Stimulated activated memory B cell treated with anti-CD40 and anti-IgM and Interleukin-4, amounts not matched to agents 10 μg/mL and 1 μg/mL and 100 μg/mL, for 72 hours (primary cell): ENCODE measurements at regions not wholly inside any gene's neighbourhood (a gene's known extent, or its start where the extent isn't known, plus 50 kb on each side); places are given as distances from the start of the nearest gene placed in this dataset.

Experiments
- ATAC-seq: fragments of 150-1000 bp; cut with Tn5 transposase; 2 replicates; pipeline ENCODE4 v1.10.0; 2021
- H3K27ac Mint-ChIP-seq: one replicate; pipeline ENCODE4 v1.8.0; 2022; ENCODE audit warnings: mild to moderate bottlenecking, mixed read lengths
- H3K27me3 Mint-ChIP-seq: one replicate; pipeline ENCODE4 v1.8.0; 2022; ENCODE audit warnings: mixed read lengths
- H3K36me3 Mint-ChIP-seq: one replicate; pipeline ENCODE4 v1.8.0; 2022; ENCODE audit warnings: mixed read lengths
- H3K4me1 Mint-ChIP-seq: one replicate; pipeline ENCODE4 v1.8.0; 2022; ENCODE audit warnings: mixed read lengths
- H3K4me3 Mint-ChIP-seq: one replicate; pipeline ENCODE4 v1.8.0; 2022; ENCODE audit warnings: mild to moderate bottlenecking, moderate library complexity, mixed read lengths
- H3K9me3 Mint-ChIP-seq: one replicate; pipeline ENCODE4 v1.8.0; 2022; ENCODE audit warnings: mixed read lengths

DNA sequence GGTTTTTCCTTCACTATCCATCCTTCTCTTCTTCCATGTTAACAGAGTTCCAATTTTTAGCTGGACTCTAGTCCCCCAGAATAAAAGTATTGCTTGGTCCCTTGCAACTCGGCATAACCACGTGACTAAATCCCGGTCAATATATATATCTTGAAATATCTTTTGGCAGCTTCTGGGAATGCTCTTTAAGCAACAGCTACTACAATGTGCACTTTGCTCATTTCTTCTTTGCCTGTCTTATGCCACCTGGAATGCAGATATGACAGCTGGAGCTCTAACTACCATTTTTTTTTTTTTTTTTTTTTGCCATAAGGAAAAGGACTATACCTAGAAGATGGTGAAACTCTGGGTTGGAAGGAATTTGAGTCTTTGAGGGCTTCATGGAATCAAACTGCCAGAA lies 82.6 kb downstream of the GCNT4 start:
- H3K4me1 Mint-ChIP-seq: no peaks in the 10 kb centered on the region
- H3K4me3 Mint-ChIP-seq: no peak overlapping the region
- no peak for ATAC-seq
- no peaks in the 10 kb centered on the region for H3K9me3 Mint-ChIP-seq
- H3K27me3 Mint-ChIP-seq: peaks cover 9% of the 10 kb centered on the region
- H3K27ac Mint-ChIP-seq: no peak overlapping the region
- no peaks in the 10 kb centered on the region for H3K36me3 Mint-ChIP-seq

DNA sequence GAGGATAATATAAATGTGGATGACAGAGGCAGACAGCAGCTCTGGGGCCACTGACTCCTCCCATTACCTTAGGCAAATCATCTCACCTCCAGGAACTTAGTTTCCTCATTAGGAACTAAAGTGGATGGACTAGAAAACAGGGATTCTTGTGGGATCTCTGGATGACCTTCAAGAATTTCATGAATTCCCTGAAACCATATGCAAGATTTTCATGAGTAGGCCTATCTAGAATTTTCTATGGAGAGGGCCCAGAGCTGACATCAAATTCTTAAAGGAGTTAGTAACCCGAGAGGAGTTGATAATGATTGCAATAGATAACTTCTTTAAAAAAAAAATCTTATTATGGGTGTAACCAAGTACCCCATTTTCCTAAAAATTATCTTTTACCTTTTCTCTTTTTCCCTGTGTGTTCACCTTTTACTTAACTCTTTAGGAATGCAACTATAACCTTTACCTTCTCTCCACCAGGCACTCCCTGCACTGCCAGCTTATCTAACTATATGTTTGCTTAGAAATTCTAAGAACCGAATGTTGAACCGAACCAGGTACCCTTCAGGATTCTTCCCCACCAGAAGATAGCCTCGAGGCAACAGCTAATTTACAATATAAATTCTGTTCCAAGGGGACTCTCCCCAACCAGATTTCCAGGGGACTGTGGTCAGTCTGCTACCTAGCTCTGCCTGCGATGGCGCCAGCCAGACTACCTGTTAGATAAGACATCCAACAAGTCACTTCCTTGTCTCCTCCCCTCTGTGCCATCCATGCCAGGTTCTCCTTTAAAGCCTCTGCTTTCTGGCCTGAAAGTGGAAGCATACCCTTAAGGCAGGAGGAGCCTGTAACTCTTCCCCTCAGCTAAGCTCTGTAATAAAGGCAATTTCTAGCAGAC lies 86.0 kb downstream of the GCNT4 start:
- H3K4me3 Mint-ChIP-seq: no peak overlapping the region
- no peaks in the 10 kb centered on the region for H3K4me1 Mint-ChIP-seq
- no peak overlapping the region for H3K27ac Mint-ChIP-seq
- ATAC-seq: no peak
- H3K27me3 Mint-ChIP-seq: peaks cover 17% of the 10 kb centered on the region
- no peaks in the 10 kb centered on the region for H3K36me3 Mint-ChIP-seq
- no peaks in the 10 kb centered on the region for H3K9me3 Mint-ChIP-seq

DNA sequence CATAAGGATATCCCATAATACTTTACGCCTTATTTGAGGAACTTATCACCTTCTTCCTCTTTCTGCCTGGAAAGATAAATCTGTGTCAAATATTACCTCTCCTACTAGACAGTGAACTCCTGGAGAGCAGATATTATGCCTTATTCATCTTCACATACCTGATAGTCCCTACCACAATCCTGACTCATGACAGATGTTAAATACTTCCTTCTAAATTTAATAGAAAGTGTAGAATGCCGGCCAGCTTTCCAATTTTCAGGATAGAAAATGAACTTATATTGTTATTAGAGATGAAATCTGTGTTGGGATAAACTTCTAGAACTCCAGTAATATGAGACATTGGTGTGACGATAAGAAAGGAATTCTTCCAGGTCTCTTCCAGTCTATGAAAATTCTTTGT lies 89.0 kb downstream of the GCNT4 start:
- Mint-ChIP-seq H3K27me3 (peaks cover 17% of the 10 kb centered on the region), H3K36me3 (no peaks in the 10 kb centered on the region), H3K9me3 (no peaks in the 10 kb centered on the region), H3K27ac (no peak overlapping the region), H3K4me1 (no peaks in the 10 kb centered on the region), H3K4me3 (no peak overlapping the region)
- ATAC-seq: no peak

DNA sequence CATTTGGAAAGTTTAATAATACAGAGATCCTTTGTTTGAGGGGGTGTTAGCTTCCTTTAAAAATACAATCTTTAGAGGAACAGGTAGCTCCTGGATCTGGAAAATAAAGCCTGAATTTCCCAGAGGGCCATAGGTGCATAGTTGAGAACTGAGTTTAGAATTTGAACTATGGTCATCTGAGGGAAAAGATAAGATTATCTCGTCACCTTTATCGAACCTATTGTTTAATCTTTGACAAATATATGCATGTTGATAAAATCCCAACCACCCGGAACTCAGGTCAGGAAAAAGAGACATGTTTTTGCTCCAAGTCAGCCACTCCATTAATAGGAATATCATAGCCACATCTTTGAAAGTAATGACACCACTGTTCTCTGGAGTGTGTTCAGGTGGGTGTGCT lies 91.7 kb upstream of the FAM169A start:
- no peak for ATAC-seq
- Mint-ChIP-seq H3K9me3 (no peaks in the 10 kb centered on the region), H3K4me3 (no peak overlapping the region), H3K4me1 (no peaks in the 10 kb centered on the region), H3K27ac (no peak overlapping the region), H3K36me3 (no peaks in the 10 kb centered on the region), H3K27me3 (no peaks in the 10 kb centered on the region)

DNA sequence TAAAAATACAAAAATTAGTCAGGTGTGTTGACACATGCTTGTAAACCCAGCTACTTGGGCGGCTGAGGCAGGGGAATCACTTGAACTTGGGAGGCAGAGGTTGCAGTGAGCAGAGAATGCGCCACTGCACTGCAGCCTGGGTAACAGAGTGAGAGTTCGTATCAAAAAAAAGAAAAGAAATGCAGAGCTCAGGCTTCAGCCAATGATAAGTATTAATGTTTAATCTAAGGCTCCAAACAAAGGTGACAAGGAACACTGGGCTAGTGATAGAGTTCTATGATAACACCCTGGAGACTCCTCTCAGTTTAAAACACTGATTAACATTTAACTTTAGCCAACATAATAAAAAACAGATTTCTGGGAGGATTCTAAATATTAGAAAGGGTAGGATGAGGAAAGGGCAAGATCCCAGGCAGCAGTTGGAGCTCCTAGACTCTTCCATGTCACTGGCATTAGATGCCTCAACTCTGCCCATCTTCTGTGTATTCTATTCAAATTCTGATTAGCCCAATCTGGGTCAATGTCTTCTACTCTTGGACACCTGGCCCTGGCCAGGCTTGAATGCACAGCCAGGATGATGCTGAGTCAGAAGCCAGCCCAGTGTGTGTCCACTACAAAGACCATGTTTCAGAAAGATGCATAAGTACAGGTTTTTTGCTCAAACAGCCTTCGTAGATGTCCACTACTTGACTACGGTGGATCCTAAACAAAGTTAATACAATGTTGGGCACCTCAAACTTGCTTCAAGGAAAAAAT lies 91.0 kb upstream of the FAM169A start:
- Mint-ChIP-seq H3K4me1 (no peaks in the 10 kb centered on the region), H3K9me3 (no peaks in the 10 kb centered on the region), H3K27me3 (no peaks in the 10 kb centered on the region), H3K4me3 (no peak overlapping the region), H3K27ac (no peak overlapping the region), H3K36me3 (no peaks in the 10 kb centered on the region)
- ATAC-seq: peak; percentile 14

DNA sequence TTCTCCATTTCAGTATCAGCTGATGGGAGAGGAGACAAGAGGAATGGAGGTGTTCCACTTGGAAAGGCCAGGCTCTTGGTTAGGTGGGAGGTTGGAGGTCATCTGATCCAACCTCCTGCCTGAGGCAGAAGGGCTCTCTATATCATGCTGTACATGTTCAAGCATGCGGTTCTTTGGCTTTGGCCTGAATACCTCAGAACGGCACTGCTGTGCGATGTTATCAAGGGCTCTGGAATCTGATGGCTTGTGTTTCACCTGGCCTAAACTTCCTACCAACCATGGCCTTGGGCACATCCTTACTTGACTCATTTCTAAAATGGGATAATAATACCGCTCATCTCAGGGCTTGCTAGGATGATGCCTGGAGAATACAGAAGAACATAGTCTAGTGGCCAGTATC lies 90.1 kb upstream of the FAM169A start:
- H3K9me3 Mint-ChIP-seq: no peaks in the 10 kb centered on the region

DNA sequence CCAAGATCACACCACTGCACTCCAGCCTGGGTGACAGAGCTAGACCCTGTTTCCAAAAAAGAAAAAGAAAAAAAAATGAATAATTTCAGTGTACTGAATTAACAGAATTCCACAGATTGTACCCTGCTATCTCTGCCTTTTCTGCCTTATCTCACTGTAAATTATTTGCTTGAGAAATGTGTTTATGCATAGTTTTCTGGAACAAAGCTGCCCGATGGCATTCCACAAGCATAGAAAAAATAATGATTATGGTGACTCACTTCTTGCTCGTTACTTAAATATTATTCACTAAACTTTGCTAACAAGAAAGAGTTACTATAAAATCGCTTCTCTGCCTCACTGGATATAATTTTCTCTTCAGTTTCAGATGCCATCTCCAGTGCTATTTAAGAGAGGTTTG lies 88.7 kb upstream of the FAM169A start:
- no peak overlapping the region for H3K27ac Mint-ChIP-seq
- no peaks in the 10 kb centered on the region for H3K4me1 Mint-ChIP-seq
- peaks cover 3% of the 10 kb centered on the region for H3K9me3 Mint-ChIP-seq
- peaks cover 14% of the 10 kb centered on the region for H3K27me3 Mint-ChIP-seq
- no peaks in the 10 kb centered on the region for H3K36me3 Mint-ChIP-seq
- ATAC-seq: no peak
- no peak overlapping the region for H3K4me3 Mint-ChIP-seq

More for the DNA sequence above, 90.1 kb upstream of the FAM169A start:
- Mint-ChIP-seq H3K27me3 (peaks cover under 1% of the 10 kb centered on the region), H3K4me3 (no peak overlapping the region), H3K36me3 (no peaks in the 10 kb centered on the region), H3K27ac (no peak overlapping the region), H3K4me1 (no peaks in the 10 kb centered on the region)
- no peak for ATAC-seq

DNA sequence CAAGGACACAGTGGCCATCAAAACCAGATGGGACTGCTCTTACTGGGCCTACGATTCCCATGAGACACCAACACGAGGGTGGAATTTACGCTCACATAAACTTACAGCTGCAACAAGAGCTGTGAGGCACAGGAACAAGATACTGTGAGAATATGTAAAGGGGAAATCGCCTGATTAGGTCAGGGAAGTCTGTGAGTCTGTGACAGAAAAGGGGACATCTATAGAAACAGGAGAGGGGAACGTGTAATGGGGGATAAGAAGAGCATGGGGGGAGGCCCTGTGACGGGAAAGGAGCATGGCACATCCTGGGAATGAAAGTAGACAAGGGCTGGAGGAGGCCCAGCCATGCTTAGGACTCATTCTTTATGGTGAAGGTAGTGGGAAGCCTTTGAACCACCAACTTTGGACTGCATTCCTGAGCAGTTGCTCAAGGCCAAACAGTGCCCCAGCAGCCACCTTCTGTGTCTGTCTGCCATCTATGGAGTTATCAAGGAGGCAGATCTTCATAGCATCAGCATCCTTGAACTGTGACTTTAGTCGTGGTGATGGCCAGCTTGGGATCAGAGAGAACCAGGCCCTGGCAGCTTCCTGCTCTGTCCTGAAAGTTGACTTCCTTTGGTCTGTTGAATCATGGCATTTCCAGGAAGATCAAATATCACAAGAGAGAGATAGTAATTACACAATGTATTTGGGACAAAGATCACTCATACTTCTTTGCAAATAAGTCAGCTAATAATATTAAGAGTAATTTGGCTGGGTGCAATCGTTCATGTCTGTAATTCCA lies 87.9 kb upstream of the FAM169A start:
- no peak overlapping the region for H3K4me3 Mint-ChIP-seq
- H3K27ac Mint-ChIP-seq: no peak overlapping the region
- H3K27me3 Mint-ChIP-seq: peaks cover 15% of the 10 kb centered on the region
- no peaks in the 10 kb centered on the region for H3K4me1 Mint-ChIP-seq
- no peaks in the 10 kb centered on the region for H3K36me3 Mint-ChIP-seq
- no peak for ATAC-seq
- peaks cover 3% of the 10 kb centered on the region for H3K9me3 Mint-ChIP-seq

DNA sequence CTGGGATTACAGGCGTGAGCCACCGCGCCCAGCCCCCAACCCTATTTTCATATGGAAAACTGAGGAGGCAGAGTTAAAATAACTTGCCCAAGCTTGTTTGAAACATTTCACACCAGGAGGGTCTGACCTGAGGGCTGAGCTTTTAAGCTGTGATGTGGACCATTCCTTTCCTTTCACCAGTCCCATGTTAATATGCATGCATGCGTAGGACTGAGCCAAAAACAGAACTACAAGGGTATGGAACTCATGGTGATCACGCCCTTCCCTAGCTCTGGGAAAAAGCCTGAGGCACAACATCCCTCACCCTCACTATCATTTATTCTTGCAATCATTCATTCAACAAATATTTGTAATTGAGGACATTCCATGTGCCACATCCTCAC lies 87.4 kb upstream of the FAM169A start:
- H3K4me1 Mint-ChIP-seq: no peaks in the 10 kb centered on the region
- H3K36me3 Mint-ChIP-seq: no peaks in the 10 kb centered on the region
- no peak for ATAC-seq
- H3K9me3 Mint-ChIP-seq: peaks cover 3% of the 10 kb centered on the region
- no peak overlapping the region for H3K27ac Mint-ChIP-seq
- H3K4me3 Mint-ChIP-seq: no peak overlapping the region
- H3K27me3 Mint-ChIP-seq: peaks cover 15% of the 10 kb centered on the region

DNA sequence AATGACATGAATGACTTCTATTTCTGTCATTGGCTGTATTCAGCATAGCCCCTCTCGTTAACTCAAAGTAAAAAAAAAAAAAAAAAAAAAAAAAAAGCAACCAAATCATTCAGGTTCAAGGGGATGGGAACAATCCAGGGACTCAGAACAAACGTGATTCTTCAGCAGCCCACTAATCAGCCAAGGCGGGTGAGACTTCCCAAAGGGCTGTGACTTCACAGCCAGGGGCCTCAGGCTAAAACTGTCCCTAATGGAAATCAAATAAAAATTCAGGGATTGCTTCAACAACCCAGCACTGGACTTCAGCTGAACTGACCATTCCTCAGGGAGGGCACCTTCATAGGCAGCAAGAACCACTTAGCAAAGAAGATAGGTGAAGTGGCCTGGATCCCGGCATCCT lies 86.2 kb upstream of the FAM169A start:
- Mint-ChIP-seq H3K27ac (no peak overlapping the region), H3K4me1 (no peaks in the 10 kb centered on the region), H3K36me3 (no peaks in the 10 kb centered on the region), H3K27me3 (peaks cover 15% of the 10 kb centered on the region), H3K4me3 (no peak overlapping the region), H3K9me3 (peaks cover 3% of the 10 kb centered on the region)
- no peak for ATAC-seq

DNA sequence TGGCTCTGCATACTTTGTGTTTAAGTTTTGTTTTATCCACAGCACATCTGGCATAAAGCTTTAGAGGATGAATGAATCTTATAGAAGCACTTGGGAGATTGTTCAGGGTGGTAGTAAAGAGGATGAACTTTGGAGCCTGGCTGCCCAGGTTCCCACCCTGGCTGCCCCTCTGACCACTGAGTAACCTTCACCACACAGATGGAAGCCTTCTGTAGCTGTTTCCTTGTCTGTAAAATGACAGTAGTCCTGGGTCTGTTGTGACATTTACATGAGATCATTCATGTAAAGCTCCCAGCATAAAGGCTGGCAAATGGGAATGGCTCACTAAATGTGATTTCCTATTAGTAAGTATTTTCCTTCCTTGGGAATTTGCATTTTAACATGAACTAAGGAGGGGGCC lies 85.7 kb upstream of the FAM169A start:
- H3K4me1 Mint-ChIP-seq: no peaks in the 10 kb centered on the region

DNA sequence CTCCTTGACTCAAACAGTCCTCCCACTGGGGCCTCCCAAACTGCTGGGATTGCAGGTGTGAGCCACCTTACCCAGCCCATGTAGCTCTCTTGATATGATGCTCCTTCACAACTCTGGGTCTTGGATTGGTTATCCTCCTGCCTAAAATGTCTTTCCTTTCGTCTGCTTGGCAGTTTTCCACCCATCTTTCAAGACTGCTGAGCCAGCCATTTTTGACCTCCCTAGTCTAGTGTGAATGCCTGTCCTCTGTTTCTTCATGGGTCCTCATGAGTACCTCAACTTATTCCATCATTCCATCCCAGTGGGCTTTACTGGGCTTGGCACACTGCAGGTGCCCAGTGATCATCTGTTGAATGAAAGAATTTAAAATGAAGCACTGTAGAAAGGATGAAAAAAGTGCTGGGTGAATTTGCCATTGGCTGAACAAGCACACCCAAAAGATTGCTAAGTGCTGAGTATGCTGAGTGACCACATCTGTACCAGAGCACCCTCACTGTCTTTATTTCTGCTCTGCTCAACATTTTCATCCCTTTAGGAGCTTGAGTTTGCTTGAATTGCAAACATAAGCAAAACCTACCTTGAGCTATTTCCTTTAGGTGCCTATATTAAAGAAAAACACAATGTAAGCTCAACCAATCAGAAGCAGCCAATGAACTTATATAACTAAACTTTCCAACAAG lies 84.8 kb upstream of the FAM169A start:
- Mint-ChIP-seq H3K4me1 (no peaks in the 10 kb centered on the region), H3K9me3 (peaks cover 3% of the 10 kb centered on the region), H3K36me3 (no peaks in the 10 kb centered on the region), H3K27me3 (peaks cover 15% of the 10 kb centered on the region), H3K4me3 (no peak overlapping the region), H3K27ac (no peak overlapping the region)
- no peak for ATAC-seq

More for the DNA sequence above, 85.7 kb upstream of the FAM169A start:
- peaks cover 15% of the 10 kb centered on the region for H3K27me3 Mint-ChIP-seq
- ATAC-seq: no peak
- H3K4me3 Mint-ChIP-seq: no peak overlapping the region
- peaks cover 3% of the 10 kb centered on the region for H3K9me3 Mint-ChIP-seq
- H3K27ac Mint-ChIP-seq: no peak overlapping the region
- H3K36me3 Mint-ChIP-seq: no peaks in the 10 kb centered on the region

DNA sequence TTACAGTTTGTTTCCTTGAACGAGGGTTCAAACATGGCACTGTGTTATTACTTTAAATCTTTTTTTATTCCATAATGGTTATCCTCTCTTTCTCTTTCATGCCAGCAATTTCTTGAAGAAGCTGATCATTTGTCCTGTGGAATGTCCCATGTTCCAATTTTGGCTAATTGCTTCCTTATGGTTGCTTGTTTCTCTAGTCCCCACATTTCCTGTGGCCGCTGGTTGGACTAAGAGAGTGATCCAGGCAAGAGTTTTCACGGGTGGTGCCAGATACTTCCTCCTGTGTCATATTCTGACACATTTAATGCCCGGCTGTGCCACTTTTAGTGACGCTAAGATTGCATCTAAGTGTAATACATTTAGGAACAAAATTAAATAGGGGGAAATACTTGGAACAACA lies 83.8 kb upstream of the FAM169A start:
- H3K9me3 Mint-ChIP-seq: peaks cover 3% of the 10 kb centered on the region
- H3K27me3 Mint-ChIP-seq: peaks cover 15% of the 10 kb centered on the region
- no peak for ATAC-seq

DNA sequence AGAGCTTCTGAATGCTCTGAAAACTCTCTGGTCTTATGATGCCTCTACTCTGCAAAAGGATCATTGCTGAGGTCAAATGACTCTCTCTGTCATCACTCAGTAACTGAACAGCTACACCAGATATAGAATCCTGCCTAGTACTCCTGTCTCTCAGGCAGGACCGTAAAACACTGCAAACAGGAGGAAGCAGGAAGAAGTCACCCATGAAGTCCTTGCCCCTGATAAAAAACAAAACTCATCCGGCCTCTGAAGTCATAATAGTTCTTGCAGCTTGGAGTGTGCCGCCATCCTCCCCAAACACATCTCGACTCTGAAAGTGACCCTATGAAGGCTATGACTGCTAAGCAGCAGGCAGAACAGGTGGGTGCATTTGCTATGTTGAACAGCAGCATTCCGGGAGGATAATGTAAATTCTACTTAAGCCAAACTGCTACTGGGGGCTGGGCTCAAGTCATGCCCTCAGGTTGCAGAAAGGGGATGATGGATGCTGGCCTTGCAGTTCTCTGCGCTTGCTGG lies 81.9 kb upstream of the FAM169A start:
- Mint-ChIP-seq H3K9me3 (peaks cover 3% of the 10 kb centered on the region), H3K27ac (no peak overlapping the region), H3K27me3 (peaks cover 22% of the 10 kb centered on the region), H3K36me3 (no peaks in the 10 kb centered on the region), H3K4me3 (no peak overlapping the region), H3K4me1 (no peaks in the 10 kb centered on the region)
- ATAC-seq: no peak

More for the DNA sequence above, 83.8 kb upstream of the FAM169A start:
- Mint-ChIP-seq H3K36me3 (no peaks in the 10 kb centered on the region), H3K4me3 (no peak overlapping the region), H3K27ac (no peak overlapping the region), H3K4me1 (no peaks in the 10 kb centered on the region)

DNA sequence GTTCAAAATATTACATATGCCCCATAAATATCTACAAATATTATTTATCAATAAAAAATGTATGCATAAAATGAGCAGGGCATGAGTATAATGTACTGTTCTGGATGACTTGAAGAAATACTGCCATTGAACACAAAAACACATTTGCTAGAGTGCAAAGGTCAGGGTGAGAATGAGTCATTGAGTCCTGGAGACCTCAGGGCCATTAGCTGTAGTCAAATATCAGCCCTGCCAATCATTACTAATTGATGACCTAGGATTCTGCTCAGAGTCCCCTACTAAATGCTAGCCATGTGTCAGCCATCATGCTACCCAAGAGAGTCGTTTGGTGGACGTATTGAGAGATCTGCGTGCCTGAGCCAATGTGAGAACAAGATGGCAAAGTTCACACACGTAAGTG lies 80.3 kb upstream of the FAM169A start:
- no peak overlapping the region for H3K4me3 Mint-ChIP-seq
- H3K27me3 Mint-ChIP-seq: peaks cover 22% of the 10 kb centered on the region
- ATAC-seq: no peak
- H3K9me3 Mint-ChIP-seq: peaks cover 3% of the 10 kb centered on the region
- no peaks in the 10 kb centered on the region for H3K36me3 Mint-ChIP-seq
- no peaks in the 10 kb centered on the region for H3K4me1 Mint-ChIP-seq
- H3K27ac Mint-ChIP-seq: no peak overlapping the region
